ENCODE measurements at regions not wholly inside any gene's neighbourhood (a gene's known extent, or its start where the extent isn't known, plus 50 kb on each side); places are given as distances from the start of the nearest gene placed in this dataset.

- no peaks in the 10 kb centered on the region for H3K9me3 ChIP-seq (ENCODE audit: control insufficient read depth, insufficient read depth, low read length)
Measured at GRCh38 chr9:135227641-135228251, 140.3 kb downstream of the OLFM1 start.

GRCh38 chr9:135228345-135228982 is 141.0 kb downstream of the OLFM1 start:
- no peak overlapping the region for H3K9ac ChIP-seq (ENCODE audit: low read depth, low read length)
- H3K27me3 ChIP-seq (ENCODE audit: control insufficient read depth, insufficient read depth, low read length): no peaks in the 10 kb centered on the region
- no peaks in the 10 kb centered on the region for H3K36me3 ChIP-seq (ENCODE audit: control insufficient read depth, insufficient read depth, low read length)
- no peak overlapping the region for H3K27ac ChIP-seq (ENCODE audit: low read depth, low read length)
- no peak overlapping the region for H3K4me3 ChIP-seq (ENCODE audit: low read depth, low read length)
- H3K4me1 ChIP-seq (ENCODE audit: control insufficient read depth, insufficient read depth, low read length): no peaks in the 10 kb centered on the region; the same call in 1 of the 2 replicates
- H3K9me3 ChIP-seq (ENCODE audit: control insufficient read depth, insufficient read depth, low read length): no peaks in the 10 kb centered on the region

More at GRCh38 chr9:135227641-135228251, 140.3 kb downstream of the OLFM1 start:
- Histone ChIP-seq H3K36me3 (ENCODE audit: control insufficient read depth, insufficient read depth, low read length) (no peaks in the 10 kb centered on the region), H3K27ac (ENCODE audit: low read depth, low read length) (no peak overlapping the region), H3K4me3 (ENCODE audit: low read depth, low read length) (no peak overlapping the region), H3K4me1 (ENCODE audit: control insufficient read depth, insufficient read depth, low read length) (peaks cover 7% of the 10 kb centered on the region), H3K27me3 (ENCODE audit: control insufficient read depth, insufficient read depth, low read length) (no peaks in the 10 kb centered on the region), H3K9ac (ENCODE audit: low read depth, low read length) (no peak overlapping the region)

- no peaks in the 10 kb centered on the region for H3K27me3 ChIP-seq (ENCODE audit: control insufficient read depth, insufficient read depth, low read length)
- H3K27ac ChIP-seq (ENCODE audit: low read depth, low read length): no peak overlapping the region
- H3K4me1 ChIP-seq (ENCODE audit: control insufficient read depth, insufficient read depth, low read length): no peaks in the 10 kb centered on the region
- H3K36me3 ChIP-seq (ENCODE audit: control insufficient read depth, insufficient read depth, low read length): no peaks in the 10 kb centered on the region
- H3K9me3 ChIP-seq (ENCODE audit: control insufficient read depth, insufficient read depth, low read length): no peaks in the 10 kb centered on the region
- H3K9ac ChIP-seq (ENCODE audit: low read depth, low read length): no peak overlapping the region
- no peak overlapping the region for H3K4me3 ChIP-seq (ENCODE audit: low read depth, low read length)
Measured at GRCh38 chr9:135228983-135229625, 141.6 kb downstream of the OLFM1 start.

- H3K36me3 ChIP-seq (ENCODE audit: control insufficient read depth, insufficient read depth, low read length): no peaks in the 10 kb centered on the region
- H3K9ac ChIP-seq (ENCODE audit: low read depth, low read length): no peak overlapping the region
- H3K27ac ChIP-seq (ENCODE audit: low read depth, low read length): no peak overlapping the region
- H3K9me3 ChIP-seq (ENCODE audit: control insufficient read depth, insufficient read depth, low read length): no peaks in the 10 kb centered on the region
- no peak overlapping the region for H3K4me3 ChIP-seq (ENCODE audit: low read depth, low read length)
- no peaks in the 10 kb centered on the region for H3K4me1 ChIP-seq (ENCODE audit: control insufficient read depth, insufficient read depth, low read length)
- no peaks in the 10 kb centered on the region for H3K27me3 ChIP-seq (ENCODE audit: control insufficient read depth, insufficient read depth, low read length)
Measured at GRCh38 chr9:135229701-135230385, 142.4 kb downstream of the OLFM1 start.

GRCh38 chr9:135230386-135230765 is 142.9 kb downstream of the OLFM1 start:
- Histone ChIP-seq H3K9me3 (ENCODE audit: control insufficient read depth, insufficient read depth, low read length) (no peaks in the 10 kb centered on the region), H3K27me3 (ENCODE audit: control insufficient read depth, insufficient read depth, low read length) (no peaks in the 10 kb centered on the region), H3K9ac (ENCODE audit: low read depth, low read length) (no peak overlapping the region), H3K36me3 (ENCODE audit: control insufficient read depth, insufficient read depth, low read length) (no peaks in the 10 kb centered on the region), H3K4me3 (ENCODE audit: low read depth, low read length) (no peak overlapping the region), H3K27ac (ENCODE audit: low read depth, low read length) (no peak overlapping the region), H3K4me1 (ENCODE audit: control insufficient read depth, insufficient read depth, low read length) (no peaks in the 10 kb centered on the region)

GRCh38 chr9:135230817-135231520 is 143.5 kb downstream of the OLFM1 start:
- Histone ChIP-seq H3K27me3 (ENCODE audit: control insufficient read depth, insufficient read depth, low read length) (no peaks in the 10 kb centered on the region), H3K4me3 (ENCODE audit: low read depth, low read length) (no peak overlapping the region), H3K27ac (ENCODE audit: low read depth, low read length) (no peak overlapping the region)

GRCh38 chr9:135239100-135239768 is 151.8 kb downstream of the OLFM1 start:
- H3K36me3 ChIP-seq (ENCODE audit: control insufficient read depth, insufficient read depth, low read length): no peaks in the 10 kb centered on the region
- H3K27me3 ChIP-seq (ENCODE audit: control insufficient read depth, insufficient read depth, low read length): no peaks in the 10 kb centered on the region
- H3K4me1 ChIP-seq (ENCODE audit: control insufficient read depth, insufficient read depth, low read length): no peaks in the 10 kb centered on the region
- H3K27ac ChIP-seq (ENCODE audit: low read depth, low read length): no peak overlapping the region
- H3K9me3 ChIP-seq (ENCODE audit: control insufficient read depth, insufficient read depth, low read length): no peaks in the 10 kb centered on the region
- H3K4me3 ChIP-seq (ENCODE audit: low read depth, low read length): no peak overlapping the region
- H3K9ac ChIP-seq (ENCODE audit: low read depth, low read length): no peak overlapping the region

More at GRCh38 chr9:135230817-135231520, 143.5 kb downstream of the OLFM1 start:
- H3K9ac ChIP-seq (ENCODE audit: low read depth, low read length): no peak overlapping the region
- H3K4me1 ChIP-seq (ENCODE audit: control insufficient read depth, insufficient read depth, low read length): no peaks in the 10 kb centered on the region
- no peaks in the 10 kb centered on the region for H3K9me3 ChIP-seq (ENCODE audit: control insufficient read depth, insufficient read depth, low read length)
- H3K36me3 ChIP-seq (ENCODE audit: control insufficient read depth, insufficient read depth, low read length): no peaks in the 10 kb centered on the region

- no peak overlapping the region for H3K27ac ChIP-seq (ENCODE audit: low read depth, low read length)
- H3K9ac ChIP-seq (ENCODE audit: low read depth, low read length): no peak overlapping the region
- no peaks in the 10 kb centered on the region for H3K36me3 ChIP-seq (ENCODE audit: control insufficient read depth, insufficient read depth, low read length)
- H3K9me3 ChIP-seq (ENCODE audit: control insufficient read depth, insufficient read depth, low read length): no peaks in the 10 kb centered on the region
- H3K27me3 ChIP-seq (ENCODE audit: control insufficient read depth, insufficient read depth, low read length): no peaks in the 10 kb centered on the region
- H3K4me3 ChIP-seq (ENCODE audit: low read depth, low read length): no peak overlapping the region
- no peaks in the 10 kb centered on the region for H3K4me1 ChIP-seq (ENCODE audit: control insufficient read depth, insufficient read depth, low read length)
Measured at GRCh38 chr9:135239769-135240141, 152.3 kb downstream of the OLFM1 start.

GRCh38 chr9:135240222-135240621 is 152.8 kb downstream of the OLFM1 start:
- Histone ChIP-seq H3K27ac (ENCODE audit: low read depth, low read length) (no peak overlapping the region), H3K4me1 (ENCODE audit: control insufficient read depth, insufficient read depth, low read length) (no peaks in the 10 kb centered on the region), H3K36me3 (ENCODE audit: control insufficient read depth, insufficient read depth, low read length) (no peaks in the 10 kb centered on the region), H3K4me3 (ENCODE audit: low read depth, low read length) (no peak overlapping the region), H3K9ac (ENCODE audit: low read depth, low read length) (no peak overlapping the region), H3K9me3 (ENCODE audit: control insufficient read depth, insufficient read depth, low read length) (no peaks in the 10 kb centered on the region), H3K27me3 (ENCODE audit: control insufficient read depth, insufficient read depth, low read length) (no peaks in the 10 kb centered on the region)

- Histone ChIP-seq H3K27me3 (ENCODE audit: control insufficient read depth, insufficient read depth, low read length) (no peaks in the 10 kb centered on the region), H3K4me3 (ENCODE audit: low read depth, low read length) (no peak overlapping the region), H3K4me1 (ENCODE audit: control insufficient read depth, insufficient read depth, low read length) (no peaks in the 10 kb centered on the region), H3K9me3 (ENCODE audit: control insufficient read depth, insufficient read depth, low read length) (no peaks in the 10 kb centered on the region), H3K36me3 (ENCODE audit: control insufficient read depth, insufficient read depth, low read length) (no peaks in the 10 kb centered on the region), H3K9ac (ENCODE audit: low read depth, low read length) (no peak overlapping the region), H3K27ac (ENCODE audit: low read depth, low read length) (no peak overlapping the region)
Measured at GRCh38 chr9:135240871-135241311, 153.4 kb downstream of the OLFM1 start.

Measured in HUES48 (cell line).